ENCODE measurements at regions not wholly inside any gene's neighbourhood (a gene's known extent, or its start where the extent isn't known, plus 50 kb on each side); places are given as distances from the start of the nearest gene placed in this dataset.
"Not testable (repeated sequence)": the region's sequence is repeated elsewhere in the genome, so short reads cannot be mapped to it uniquely, and the experiment has no call there.

GRCh38 chr1:226461087-226461486 lies 53.2 kb upstream of the PARP1 start:
- no peak for DNase-seq

GRCh38 chr1:226463925-226464586 lies 56.2 kb upstream of the PARP1 start:
- no peak for DNase-seq

GRCh38 chr1:226464587-226464971 lies 56.7 kb upstream of the PARP1 start:
- not testable (repeated sequence) for DNase-seq

- DNase-seq, result no peak
These were observed 58.4 kb upstream of the PARP1 start for GRCh38 chr1:226466296-226466695.

GRCh38 chr1:226467443-226467842 lies 59.5 kb upstream of the PARP1 start:
- no peak for DNase-seq

GRCh38 chr1:226470921-226471866 lies 63.3 kb upstream of the PARP1 start:
- DNase-seq, result no peak

GRCh38 chr1:226473325-226473724 lies 65.4 kb upstream of the PARP1 start:
- no peak for DNase-seq

GRCh38 chr1:226474041-226474440 lies 66.1 kb upstream of the PARP1 start:
- no peak for DNase-seq

GRCh38 chr1:226474443-226475141 lies 66.7 kb upstream of the PARP1 start:
- DNase-seq, result no peak

- DNase-seq, result no peak
These were observed 67.2 kb upstream of the PARP1 start for GRCh38 chr1:226475142-226475511.

GRCh38 chr1:226476066-226476465 lies 68.2 kb upstream of the PARP1 start:
- no peak for DNase-seq

GRCh38 chr1:226476648-226477319 lies 68.9 kb upstream of the PARP1 start:
- no peak for DNase-seq

GRCh38 chr1:226479474-226479873 lies 69.1 kb upstream of the STUM start:
- no peak for DNase-seq

- no peak for DNase-seq
These were observed 68.1 kb upstream of the STUM start for GRCh38 chr1:226480461-226480860.

- no peak for DNase-seq
These were observed 67.4 kb upstream of the STUM start for GRCh38 chr1:226481133-226481532.

- no peak for DNase-seq
These were observed 66.4 kb upstream of the STUM start for GRCh38 chr1:226482196-226482595.

- no peak for DNase-seq
These were observed 65.4 kb upstream of the STUM start for GRCh38 chr1:226482975-226483700.

GRCh38 chr1:226485192-226485591 lies 63.4 kb upstream of the STUM start:
- DNase-seq, result no peak

GRCh38 chr1:226486161-226486560 lies 62.4 kb upstream of the STUM start:
- peak; percentile 20 for DNase-seq

- DNase-seq, result no peak
These were observed 60.6 kb upstream of the STUM start for GRCh38 chr1:226487921-226488320.

GRCh38 chr1:226489718-226490425 lies 58.7 kb upstream of the STUM start:
- DNase-seq, result no peak

GRCh38 chr1:226490426-226490809 lies 58.1 kb upstream of the STUM start:
- DNase-seq, result no peak
